DND-41 (cell line): ENCODE measurements at regions not wholly inside any gene's neighbourhood (a gene's known extent, or its start where the extent isn't known, plus 50 kb on each side); places are given as distances from the start of the nearest gene placed in this dataset.

Experiments
- CTCF ChIP-seq: IDR thresholded peaks from 2 replicates; pipeline ENCODE4 v1.5.1; 2012; ENCODE audit warnings: borderline replicate concordance, low read length, moderate library complexity, mild to moderate bottlenecking; ENCODE audit not compliant: poor library complexity, severe bottlenecking; ENCODE audit errors: extremely low read depth
- EZH2 ChIP-seq: IDR thresholded peaks from 3 replicates; pipeline ENCODE4 v1.6.1; 2012; ENCODE audit warnings: borderline replicate concordance, low read depth, mild to moderate bottlenecking, moderate library complexity, low read length, inconsistent platforms; ENCODE audit not compliant: severe bottlenecking

GRCh38 chr20:63132131-63132714 lies 83.7 kb downstream of the YTHDF1 start:
- TF ChIP-seq EZH2: no peak
- no peak for TF ChIP-seq CTCF
